HG02623 (cell line): ENCODE measurements at regions not wholly inside any gene's neighbourhood (a gene's known extent, or its start where the extent isn't known, plus 50 kb on each side); places are given as distances from the start of the nearest gene placed in this dataset.

ENCODE experiments used
- ATAC-seq: cut with Tn5 transposase; IDR thresholded peaks from one replicate; pipeline ENCODE4 v1.9.1; 2021; ENCODE audit warnings: moderate library complexity; ENCODE audit not compliant: unreplicated experiment

DNA sequence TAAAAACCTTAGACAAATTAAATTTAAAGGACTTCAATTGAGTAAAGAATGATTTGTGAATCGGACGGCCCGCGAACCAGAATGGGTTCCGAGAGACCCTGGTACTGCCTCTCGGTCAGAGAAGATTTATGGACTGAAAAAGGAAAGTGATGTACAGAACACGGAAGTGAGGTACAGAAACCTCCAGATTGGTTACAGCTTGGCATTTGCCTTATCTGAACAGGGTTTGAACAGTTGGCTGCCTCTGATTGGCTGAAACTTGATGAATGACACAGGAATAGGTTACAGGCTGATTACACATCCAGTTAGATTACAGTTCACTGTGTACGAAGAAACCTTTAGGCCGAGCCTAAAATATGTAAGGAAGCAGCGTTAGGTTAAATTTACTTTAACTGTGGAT, 156.5 kb upstream of the EGFLAM start:
- no peak for ATAC-seq

DNA sequence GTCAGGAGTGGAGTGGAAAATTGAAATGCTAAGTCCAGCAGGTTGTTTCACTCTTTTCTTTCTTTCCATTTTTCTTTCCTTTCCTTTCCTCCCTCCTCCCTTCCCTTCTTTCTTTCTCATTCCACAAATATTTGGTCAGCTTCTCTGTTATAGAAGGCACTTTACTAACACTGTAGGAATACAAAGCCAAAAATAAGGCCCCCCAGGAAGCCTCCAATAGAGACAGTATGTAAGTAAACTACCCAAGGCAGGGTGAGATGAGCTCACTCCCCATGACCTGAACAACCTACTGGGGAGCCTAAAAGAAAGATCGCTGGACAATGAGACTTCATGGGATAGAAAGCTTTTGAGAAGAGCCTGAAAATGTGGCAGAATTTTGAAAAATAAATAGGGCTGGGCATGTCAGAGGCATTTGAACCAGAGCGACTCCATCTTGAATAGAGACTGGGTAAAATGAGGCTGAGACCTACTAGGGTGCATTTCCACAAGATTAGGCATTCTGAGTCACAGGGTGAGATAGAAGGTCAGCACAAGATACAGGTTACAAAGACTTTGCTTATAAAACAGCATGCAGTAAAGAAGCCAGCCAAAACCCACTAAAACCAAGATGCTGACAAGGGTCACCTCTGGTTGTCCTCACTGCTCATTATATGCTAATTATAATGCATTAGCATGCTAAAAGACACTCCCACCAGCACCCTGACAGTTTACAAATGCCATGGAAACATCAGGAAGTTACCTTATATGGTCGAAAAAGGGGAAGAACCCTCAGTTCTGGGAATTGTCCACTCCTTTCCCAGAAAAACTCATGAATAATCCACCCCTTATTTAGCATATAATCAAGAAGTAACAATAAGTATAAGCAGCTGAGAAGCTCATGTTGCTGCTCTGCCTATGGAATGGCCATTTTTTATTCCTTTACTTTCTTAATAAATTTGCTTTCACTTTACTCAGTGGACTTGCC, 158.9 kb upstream of the EGFLAM start:
- ATAC-seq: no peak

DNA sequence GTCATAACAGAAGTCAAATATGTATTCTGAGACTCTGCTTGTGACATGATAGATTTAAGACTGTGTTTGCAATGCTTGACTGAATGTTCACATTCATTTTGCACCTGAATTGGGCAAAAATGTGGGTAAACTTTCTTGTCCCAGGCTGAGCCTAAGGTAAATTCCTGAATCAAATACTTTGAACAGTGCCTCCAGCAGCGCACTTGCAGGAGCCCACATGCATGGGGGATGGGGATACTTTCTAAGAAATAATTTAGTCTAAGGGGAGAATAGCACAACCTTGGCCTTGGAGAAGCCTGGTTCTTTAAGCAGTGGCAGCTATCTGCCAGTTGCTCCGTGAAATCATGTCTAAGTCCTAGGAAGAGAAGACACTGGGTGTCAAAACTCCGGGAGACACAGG, 163.5 kb upstream of the EGFLAM start:
- ATAC-seq: no peak

DNA sequence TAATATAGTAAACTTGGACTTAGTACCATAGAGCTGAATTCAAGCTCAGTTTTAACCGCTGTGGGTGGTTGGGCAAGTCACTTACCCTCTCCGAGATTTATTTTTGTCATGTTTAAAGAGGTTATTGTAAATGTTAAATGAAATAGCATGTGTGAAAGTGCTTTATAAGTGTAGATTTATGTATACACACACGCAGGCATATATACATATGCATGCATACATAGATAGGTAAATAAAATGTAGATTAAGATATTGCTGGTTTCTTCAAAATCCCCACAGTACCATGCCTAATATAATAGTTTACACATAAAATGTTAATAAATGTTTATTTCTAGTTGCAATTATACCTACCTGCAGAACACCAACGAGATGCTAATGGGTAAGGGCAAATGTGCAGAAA, 164.5 kb upstream of the EGFLAM start:
- no peak for ATAC-seq

DNA sequence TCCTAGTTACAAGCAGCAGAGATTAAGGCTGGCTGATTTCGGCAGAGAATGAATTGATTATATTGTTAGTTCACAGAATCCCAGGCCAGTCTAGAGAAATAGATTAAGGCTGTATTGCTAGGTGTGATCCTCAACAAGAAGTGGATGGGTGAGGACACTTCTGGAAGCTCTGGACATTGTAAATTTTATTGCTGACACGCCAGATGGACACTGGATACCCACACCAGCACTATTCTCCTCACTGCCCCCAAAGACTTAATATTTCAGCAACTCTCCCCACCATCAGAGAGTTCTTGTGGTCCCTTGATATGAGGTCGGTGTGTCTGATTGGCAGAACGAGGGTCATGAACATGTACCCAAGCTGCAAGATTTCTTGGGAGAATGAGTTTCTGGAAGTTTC, 171.6 kb upstream of the EGFLAM start:
- ATAC-seq: no peak

DNA sequence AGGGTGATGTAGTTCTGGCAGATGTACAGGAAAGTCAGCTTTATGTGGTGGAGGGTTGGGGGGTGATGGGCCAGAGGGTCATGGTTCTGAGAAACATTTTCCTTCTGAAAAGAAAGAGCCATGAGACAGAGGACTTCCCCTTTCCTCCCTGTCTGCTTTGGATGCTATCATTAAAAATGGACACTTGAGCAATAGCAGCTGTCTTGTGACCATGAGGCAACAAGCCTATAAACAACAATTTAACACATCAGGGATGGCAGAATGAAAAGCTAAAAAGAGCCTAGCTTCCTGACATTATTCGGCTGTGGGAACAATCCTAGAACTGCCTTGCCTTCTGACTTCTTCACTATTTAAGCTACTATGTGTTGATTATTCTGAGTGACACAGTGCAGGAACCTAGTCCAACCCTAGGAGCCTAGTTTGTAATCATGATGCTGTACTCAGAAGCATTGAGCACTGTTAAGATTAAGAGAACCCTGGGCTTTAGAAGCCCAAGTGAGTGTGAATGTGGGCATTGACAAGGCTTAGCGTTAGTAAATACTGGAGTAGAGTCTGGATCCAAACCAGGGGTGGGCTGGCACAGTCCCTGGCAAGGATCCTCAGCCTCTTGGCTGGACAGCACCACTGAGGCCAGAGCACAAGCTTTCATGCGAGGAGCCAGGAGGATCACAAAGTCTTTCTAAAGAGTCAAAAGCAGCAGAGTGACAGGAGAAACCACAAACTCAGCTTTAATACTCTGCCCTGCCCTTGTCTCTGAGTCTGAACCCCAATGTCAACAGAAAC, 178.5 kb upstream of the EGFLAM start:
- no peak for ATAC-seq

DNA sequence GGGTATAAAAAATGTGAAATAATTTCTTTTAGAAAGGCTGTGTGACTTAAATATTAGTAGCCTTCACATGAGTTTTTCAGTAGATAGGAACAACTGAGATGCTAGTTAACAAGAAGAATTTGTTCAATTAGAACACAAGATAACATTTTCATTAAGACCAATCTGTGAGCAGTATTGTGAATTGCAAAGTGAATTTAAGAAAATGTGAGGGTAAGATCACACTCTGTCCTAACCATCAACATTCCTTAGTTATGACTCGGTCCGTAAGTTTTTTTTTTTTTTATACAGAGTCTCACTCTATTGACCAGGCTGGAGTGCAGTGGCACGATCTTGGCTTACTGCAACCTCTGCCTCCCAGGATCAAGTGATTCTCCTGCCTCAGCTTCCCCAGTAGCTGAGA, 180.2 kb upstream of the EGFLAM start:
- no peak for ATAC-seq

DNA sequence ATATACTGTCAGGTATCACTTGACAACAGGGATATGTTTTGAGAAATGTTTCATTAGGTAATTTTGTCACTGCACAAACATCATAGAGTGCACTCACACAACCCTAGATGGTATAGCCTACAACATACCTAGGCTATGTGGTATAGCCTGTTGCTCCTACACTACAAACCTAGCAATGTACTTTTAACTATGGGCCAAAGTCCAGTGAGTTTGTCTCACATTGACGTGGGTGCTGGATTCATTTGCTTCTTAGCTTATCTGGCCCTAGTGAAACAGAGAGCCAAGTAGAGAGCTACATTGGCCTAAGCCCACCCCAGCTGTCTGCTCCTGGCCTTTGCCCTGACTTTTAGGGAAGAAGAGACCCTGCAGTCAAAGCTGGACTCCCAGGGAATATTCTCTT, 180.7 kb upstream of the EGFLAM start:
- no peak for ATAC-seq

DNA sequence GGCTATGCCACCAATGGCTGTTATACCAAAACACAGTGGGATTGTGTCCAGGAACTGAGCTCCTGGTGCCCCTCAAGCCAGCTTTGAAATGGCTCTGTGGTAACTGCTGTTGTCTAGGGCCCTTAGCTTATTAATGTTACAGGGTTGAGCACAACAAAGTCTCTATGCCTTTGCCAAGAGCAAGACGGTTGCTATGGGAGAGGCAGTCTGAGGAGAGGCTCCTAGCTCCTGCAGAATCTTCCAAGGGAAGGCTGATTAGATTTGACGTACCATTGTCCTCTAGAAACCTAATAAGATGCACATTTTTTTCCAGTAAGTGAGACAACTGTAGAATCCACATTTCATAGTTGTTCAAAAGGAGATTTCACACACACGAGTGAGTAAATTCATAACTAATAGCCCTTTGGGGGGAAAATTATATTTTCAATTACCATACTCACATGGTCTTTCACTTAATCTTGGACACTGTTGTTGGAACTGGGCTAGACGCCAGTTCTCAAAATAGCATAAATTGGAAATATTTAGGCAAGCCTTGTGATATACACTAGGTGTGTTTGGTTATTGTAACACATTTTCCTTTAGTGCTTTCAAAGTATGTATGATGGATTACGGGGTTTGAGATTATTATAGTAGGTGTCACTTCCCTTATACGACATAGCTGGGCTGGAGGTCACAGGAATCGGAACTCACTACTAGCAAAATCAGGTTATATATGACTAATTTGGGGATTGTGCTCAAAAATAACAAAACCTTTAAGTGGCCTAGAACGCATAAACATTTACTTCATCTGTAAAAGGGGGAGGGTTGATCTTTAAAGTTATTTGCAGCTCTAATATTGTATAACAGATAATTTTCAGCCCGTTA, 186.3 kb upstream of the EGFLAM start:
- no peak for ATAC-seq

DNA sequence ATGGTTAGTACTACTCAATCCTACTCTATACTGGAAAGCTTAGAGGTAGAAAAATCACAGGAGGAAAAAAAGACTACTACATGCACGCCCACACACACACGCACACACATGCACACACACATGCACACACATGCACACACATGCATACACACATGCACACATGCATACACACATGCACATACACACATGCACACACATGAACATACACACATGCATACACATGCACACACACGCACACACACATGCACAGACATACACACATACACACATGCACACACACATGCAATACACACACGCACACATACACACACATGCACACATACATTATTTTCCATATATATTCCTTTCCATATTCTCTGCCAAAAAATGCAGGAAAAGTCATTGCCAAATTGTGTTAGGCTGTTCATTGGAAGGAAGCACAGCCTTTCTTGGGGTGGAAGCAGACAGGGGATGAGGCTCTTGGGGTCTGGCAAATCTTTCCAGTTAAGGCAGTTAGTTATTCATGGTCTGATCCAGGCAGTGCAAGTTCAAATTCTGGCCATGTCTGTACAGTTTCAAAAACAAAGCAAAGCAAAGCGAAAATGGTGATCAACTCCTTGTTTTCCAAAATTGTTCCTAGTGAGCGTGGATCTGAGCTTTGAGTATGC, 187.9 kb upstream of the EGFLAM start:
- ATAC-seq: no peak

DNA sequence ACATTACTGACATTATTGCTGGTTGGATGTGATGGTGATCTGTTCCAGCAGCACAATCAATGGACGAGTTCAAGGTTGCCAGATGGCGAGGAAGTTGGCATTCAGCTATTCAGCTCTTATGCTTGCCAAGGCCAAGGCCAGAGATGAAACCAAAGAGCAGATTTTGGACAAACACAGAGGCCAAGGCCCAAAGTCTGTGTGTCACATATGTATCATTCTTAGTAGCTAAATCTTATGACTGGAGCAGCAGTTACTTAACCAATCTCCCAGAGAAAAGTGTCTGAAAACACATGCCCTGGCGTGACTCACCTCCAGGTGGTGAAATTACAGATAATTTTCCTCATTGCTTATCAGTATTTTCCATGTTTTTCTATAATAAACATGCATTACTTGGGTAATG, 189.0 kb upstream of the EGFLAM start:
- no peak for ATAC-seq

DNA sequence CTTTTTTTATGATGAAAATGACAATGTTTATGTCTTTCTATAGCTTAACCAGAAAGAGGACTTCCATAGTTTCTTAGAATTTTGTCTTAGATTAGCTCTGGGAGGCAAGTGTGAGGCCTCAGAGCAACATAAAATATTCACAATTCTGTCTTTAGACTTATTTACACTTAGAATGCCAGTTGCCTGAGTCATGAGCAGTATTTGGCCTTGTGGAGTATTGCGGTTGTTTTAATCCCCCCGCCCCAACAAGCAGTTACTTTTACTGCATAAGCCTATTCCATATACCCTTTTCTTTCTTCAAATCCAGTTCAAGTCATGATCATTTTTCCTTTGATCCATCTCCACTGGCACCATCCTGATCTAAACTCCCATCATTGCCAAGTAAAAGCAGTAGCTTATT, 198.0 kb upstream of the EGFLAM start:
- ATAC-seq: no peak

DNA sequence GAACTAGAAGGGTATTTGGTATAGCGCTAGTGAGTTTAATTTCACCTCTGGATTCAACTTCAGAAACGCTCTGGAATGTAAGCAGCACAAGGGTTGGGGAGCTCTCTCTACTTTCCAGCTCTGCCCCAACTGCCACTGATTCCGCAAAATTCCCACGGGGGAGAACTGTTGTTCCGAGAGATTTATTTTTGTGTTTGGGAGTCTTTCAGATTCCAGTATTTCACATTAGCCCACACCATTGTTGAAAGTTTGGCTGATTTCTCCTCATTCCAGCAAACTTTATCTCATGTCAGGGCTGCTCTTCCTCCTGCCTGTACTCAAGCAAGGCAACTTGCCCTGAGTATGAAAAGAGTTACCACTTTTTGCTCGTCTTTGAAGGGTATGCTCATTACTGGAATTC, 198.5 kb upstream of the EGFLAM start:
- ATAC-seq: no peak

DNA sequence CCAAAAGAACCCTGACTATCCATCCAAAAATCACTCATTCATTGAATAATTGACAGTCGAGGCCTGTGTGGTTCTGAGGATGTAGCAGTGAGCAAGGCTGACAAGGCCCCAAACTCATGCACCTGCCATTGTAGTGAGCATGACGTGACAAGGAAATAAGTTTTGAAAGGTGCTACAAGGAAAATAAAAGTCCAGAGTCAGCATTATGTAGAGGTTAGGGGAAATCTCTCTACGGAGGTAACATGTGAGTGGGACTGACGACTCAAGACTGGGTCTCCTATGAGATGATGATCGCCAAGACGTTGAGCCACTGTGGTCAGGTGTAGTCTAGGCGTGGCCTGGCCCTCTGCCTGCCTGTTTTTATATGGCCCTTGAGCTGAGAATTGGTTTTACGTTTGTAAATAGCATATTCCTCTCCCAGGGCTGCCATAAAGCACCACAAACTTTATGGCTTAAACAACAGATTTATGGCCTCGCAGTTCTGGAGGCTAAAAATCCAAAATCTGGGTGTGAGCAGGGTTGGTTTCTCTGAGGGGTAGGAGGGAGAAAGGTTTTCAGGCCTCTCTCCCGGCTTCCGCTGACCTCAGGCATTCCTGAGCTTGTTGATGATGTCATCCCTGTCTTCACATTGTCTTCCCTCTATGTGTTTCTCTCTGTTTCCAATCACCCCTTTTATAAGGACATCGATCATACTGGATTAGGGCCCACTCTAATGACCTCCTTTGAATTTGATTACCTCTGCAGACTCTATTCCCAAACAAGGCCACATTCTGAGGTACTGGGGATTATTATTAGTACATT, 206.4 kb upstream of the EGFLAM start:
- ATAC-seq: no peak

DNA sequence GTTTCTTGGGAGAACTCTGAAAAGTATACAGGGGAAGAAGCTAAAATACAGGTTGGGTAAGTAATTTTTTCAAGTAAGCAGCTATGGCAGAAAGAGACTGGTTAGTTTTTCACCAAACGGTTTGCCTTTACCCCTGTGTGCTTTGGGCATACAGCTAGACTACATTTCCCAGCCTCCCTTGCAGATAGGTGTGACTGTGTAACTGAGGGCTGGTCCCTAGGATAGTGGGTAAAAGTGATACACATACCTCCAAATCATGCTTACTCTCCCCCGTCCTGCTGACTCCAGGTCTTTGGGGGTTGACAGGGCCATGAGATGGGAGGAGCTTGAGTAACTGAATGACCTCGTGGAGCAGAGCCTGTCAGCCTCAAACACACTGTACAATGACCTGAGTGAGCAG, 208.6 kb upstream of the GDNF start:
- no peak for ATAC-seq

DNA sequence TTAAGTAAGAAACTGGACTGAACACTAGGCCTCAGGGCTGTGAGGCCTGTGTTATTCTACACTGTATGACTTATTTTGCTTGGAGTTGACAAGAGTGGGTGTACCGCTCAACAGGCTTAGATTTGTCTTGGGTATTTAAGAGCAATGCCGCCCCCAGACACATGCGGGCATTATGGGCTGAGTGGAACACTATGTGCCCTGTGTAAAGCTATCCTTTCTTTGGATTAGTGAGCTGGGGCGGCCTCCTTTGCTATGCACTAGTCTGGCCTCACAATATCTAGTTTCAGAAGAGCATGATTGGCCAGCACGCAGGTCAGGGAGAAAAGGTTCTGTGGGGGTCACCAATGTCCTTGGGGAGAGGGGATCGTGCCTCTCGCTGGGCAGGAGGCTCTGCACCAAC, 206.3 kb upstream of the GDNF start:
- ATAC-seq: no peak

DNA sequence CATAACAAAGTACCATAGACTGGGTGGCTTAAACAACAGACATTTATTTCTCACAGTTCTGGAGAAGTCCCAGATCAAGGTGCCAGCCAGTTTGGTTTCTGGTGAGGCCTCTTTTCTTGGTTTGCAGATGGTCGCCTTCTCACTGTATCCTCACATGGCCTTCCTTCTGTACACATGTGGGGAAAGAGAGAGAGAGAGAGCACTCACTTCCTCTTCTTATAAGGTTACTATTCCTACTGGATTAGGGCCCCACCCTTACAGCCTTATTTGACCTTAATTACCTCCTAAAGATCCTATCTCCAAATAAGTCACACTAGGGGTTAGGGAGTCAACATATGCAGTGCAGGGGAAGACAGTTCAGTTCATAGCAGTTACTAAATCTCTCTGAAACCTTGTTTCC, 205.6 kb upstream of the GDNF start:
- ATAC-seq: no peak

DNA sequence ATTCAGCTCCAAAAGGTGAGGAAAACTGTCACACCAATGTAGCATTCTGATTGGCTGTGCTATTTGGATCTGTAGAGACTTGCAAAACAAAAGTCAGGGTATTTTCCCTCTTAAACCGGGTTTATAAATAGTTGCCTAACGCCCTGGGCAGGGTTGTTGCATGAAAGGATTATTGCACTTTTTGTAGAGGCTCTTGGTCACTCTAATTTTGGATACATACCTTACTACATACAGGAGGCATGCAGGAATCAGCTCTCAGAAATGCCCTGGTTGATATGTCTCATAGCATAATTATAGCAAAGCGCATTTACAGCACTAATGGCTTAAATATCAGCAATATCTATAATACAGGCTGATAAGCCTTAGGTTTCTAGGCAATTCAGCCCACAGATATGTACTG, 200.0 kb upstream of the GDNF start:
- ATAC-seq: no peak

DNA sequence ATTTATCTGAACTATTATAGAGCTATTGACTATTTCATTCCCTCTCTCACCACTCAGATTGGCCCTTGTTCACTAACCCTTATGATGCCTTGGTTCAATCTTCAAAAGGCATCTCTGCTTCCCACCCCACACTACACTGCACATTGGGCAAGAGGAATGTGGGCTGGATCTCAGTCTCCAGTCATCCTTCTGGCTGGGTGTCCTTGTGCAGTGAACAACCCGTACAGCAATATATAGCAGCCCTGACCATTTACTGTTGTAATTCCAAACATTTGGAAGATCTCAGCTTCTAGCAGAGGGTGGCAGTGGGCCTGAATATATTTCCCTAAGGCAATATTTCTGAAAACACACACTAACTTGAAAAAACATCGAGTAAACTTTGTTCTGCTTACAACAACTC, 199.2 kb upstream of the GDNF start:
- no peak for ATAC-seq

DNA sequence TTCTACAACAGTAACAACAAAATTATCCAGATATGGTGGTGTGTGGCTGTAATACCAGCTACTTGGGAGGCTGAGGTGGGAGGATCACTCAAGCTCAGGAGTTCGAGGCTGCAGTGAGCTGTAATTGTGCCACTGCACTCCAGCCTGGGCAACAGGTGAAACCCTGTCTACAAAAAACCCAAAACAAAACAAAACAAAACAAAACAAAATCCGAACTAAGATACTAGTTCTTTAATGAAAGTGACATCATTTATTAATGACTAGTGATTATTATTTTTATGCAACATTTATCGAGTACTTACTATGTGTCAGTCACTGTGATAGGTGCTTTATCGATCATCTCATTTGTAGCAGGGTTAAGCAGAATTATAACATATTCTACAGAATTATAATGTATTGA, 196.9 kb upstream of the GDNF start:
- ATAC-seq: no peak
